DND-41 (cell line): ENCODE measurements at regions not wholly inside any gene's neighbourhood (a gene's known extent, or its start where the extent isn't known, plus 50 kb on each side); places are given as distances from the start of the nearest gene placed in this dataset.

Source experiments
- CTCF ChIP-seq: IDR thresholded peaks from 2 replicates; pipeline ENCODE4 v1.5.1; 2012; ENCODE audit warnings: borderline replicate concordance, low read length, moderate library complexity, mild to moderate bottlenecking; ENCODE audit not compliant: poor library complexity, severe bottlenecking; ENCODE audit errors: extremely low read depth
- EZH2 ChIP-seq: IDR thresholded peaks from 3 replicates; pipeline ENCODE4 v1.6.1; 2012; ENCODE audit warnings: borderline replicate concordance, low read depth, mild to moderate bottlenecking, moderate library complexity, low read length, inconsistent platforms; ENCODE audit not compliant: severe bottlenecking

GRCh38 chr6:144939921-144940320 lies 654.8 kb downstream of the UTRN start:
- TF ChIP-seq CTCF (no peak), EZH2 (no peak)
